ENCODE measurements at regions not wholly inside any gene's neighbourhood (a gene's known extent, or its start where the extent isn't known, plus 50 kb on each side); places are given as distances from the start of the nearest gene placed in this dataset.
"Not testable (repeated sequence)": the region's sequence is repeated elsewhere in the genome, so short reads cannot be mapped to it uniquely, and the experiment has no call there.

- Mint-ChIP-seq H3K4me3 (ENCODE audit: unreplicated experiment) (no peak overlapping the region), H3K27me3 (ENCODE audit: insufficient read depth, unreplicated experiment) (no peaks in the 10 kb centered on the region), H3K4me1 (ENCODE audit: low read depth, unreplicated experiment) (no peaks in the 10 kb centered on the region), H3K27ac (ENCODE audit: unreplicated experiment) (no peak overlapping the region), H3K36me3 (ENCODE audit: insufficient read depth, unreplicated experiment) (no peaks in the 10 kb centered on the region), H3K9me3 (ENCODE audit: unreplicated experiment) (no peaks in the 10 kb centered on the region)
- H3K9me3 ChIP-seq: no peaks in the 10 kb centered on the region
- TF ChIP-seq CTCF (IDR thresholded peaks at IDR 0.05; ENCODE audit: insufficient read depth in 1 of 2, low read depth in 1 of 2, low read length in 1 of 2, severe bottlenecking in 1 of 2, unreplicated experiment in 1 of 2): no peak
- no peak overlapping the region for H3K4me3 ChIP-seq (ENCODE audit: low read depth, low read length)
- H3K27me3 ChIP-seq (replicated peaks; ENCODE audit: control insufficient read depth, insufficient read depth, low read length): no peaks in the 10 kb centered on the region
- ChIA-PET CTCF (no interaction called here), POLR2A (no interaction called here)
- no peaks in the 10 kb centered on the region for H3K36me3 ChIP-seq (ENCODE audit: control insufficient read depth, insufficient read depth, low read length)
- intact Hi-C loops (cut with micrococcal nuclease; ENCODE audit: unreplicated experiment): no loop called here
- no peaks in the 10 kb centered on the region for H3K4me1 ChIP-seq
- BruUV-seq (replicated peaks): no TSS peak
- no peak for DNase-seq
These were observed 2304.0 kb downstream of the ARAP2 start for GRCh38 chr4:33940281-33940680.

DNA sequence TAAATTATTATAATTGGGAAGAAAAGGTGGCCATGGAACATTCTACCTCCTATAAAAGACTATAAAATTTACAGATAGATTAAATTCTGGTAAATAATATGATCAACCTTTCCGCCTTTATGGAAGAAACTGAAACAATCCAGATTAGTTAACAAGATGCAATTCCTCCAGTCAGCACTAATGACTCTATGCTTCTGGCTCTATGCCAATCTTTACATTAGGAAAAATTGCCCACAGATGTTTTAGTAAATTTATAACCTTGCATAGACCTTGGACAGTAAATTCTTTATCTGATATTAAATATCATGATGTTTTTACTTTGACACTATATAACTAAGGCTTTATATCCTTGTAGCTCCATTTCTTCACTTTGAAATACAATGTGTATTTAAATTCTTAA, 2302.5 kb downstream of the ARAP2 start:
- TF ChIP-seq CTCF (IDR thresholded peaks at IDR 0.05; ENCODE audit: insufficient read depth in 1 of 2, low read depth in 1 of 2, low read length in 1 of 2, severe bottlenecking in 1 of 2, unreplicated experiment in 1 of 2): no peak
- Mint-ChIP-seq H3K27me3 (ENCODE audit: insufficient read depth, unreplicated experiment) (no peaks in the 10 kb centered on the region), H3K9me3 (ENCODE audit: unreplicated experiment) (no peaks in the 10 kb centered on the region), H3K4me3 (ENCODE audit: unreplicated experiment) (no peak overlapping the region), H3K27ac (ENCODE audit: unreplicated experiment) (no peak overlapping the region), H3K4me1 (ENCODE audit: low read depth, unreplicated experiment) (no peaks in the 10 kb centered on the region), H3K36me3 (ENCODE audit: insufficient read depth, unreplicated experiment) (no peaks in the 10 kb centered on the region)
- H3K9me3 ChIP-seq: no peaks in the 10 kb centered on the region
- H3K4me3 ChIP-seq (ENCODE audit: low read depth, low read length): no peak overlapping the region
- DNase-seq: no peak
- no peaks in the 10 kb centered on the region for H3K27me3 ChIP-seq (replicated peaks; ENCODE audit: control insufficient read depth, insufficient read depth, low read length)
- ChIA-PET CTCF (no interaction called here), POLR2A (no interaction called here)
- intact Hi-C loops (cut with micrococcal nuclease; ENCODE audit: unreplicated experiment): no loop called here
- H3K36me3 ChIP-seq (ENCODE audit: control insufficient read depth, insufficient read depth, low read length): no peaks in the 10 kb centered on the region
- BruUV-seq (replicated peaks): no TSS peak
- H3K4me1 ChIP-seq: no peaks in the 10 kb centered on the region

DNA sequence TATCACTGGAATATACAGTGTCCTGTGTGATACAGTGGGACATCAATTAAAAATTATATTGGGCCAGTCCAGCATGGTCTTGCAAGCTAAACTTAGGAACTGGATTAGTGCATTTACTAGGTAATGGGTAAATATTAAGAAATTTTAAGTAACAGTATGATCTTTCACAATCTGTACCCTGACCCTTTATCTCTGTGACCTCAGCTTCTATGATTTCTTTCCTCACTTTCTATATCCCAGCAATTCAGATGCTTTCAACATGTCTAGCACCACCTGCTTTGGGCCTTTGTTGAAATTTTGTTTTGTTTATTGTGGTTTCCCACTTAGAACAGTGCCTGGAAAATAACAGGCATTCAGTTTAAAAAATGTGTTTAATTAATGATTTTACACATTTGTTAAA, 2295.4 kb downstream of the ARAP2 start:
- Mint-ChIP-seq H3K27me3 (ENCODE audit: insufficient read depth, unreplicated experiment) (no peaks in the 10 kb centered on the region), H3K36me3 (ENCODE audit: insufficient read depth, unreplicated experiment) (no peaks in the 10 kb centered on the region), H3K27ac (ENCODE audit: unreplicated experiment) (no peak overlapping the region), H3K4me1 (ENCODE audit: low read depth, unreplicated experiment) (no peaks in the 10 kb centered on the region), H3K4me3 (ENCODE audit: unreplicated experiment) (no peak overlapping the region), H3K9me3 (ENCODE audit: unreplicated experiment) (no peaks in the 10 kb centered on the region)
- Histone ChIP-seq H3K9me3 (no peaks in the 10 kb centered on the region), H3K27me3 (replicated peaks; ENCODE audit: control insufficient read depth, insufficient read depth, low read length) (no peaks in the 10 kb centered on the region), H3K4me1 (no peaks in the 10 kb centered on the region), H3K4me3 (ENCODE audit: low read depth, low read length) (no peak overlapping the region), H3K36me3 (ENCODE audit: control insufficient read depth, insufficient read depth, low read length) (no peaks in the 10 kb centered on the region)
- TF ChIP-seq CTCF (IDR thresholded peaks at IDR 0.05; ENCODE audit: insufficient read depth in 1 of 2, low read depth in 1 of 2, low read length in 1 of 2, severe bottlenecking in 1 of 2, unreplicated experiment in 1 of 2): no peak
- ChIA-PET CTCF (no interaction called here), POLR2A (no interaction called here)
- no TSS peak for BruUV-seq (replicated peaks)
- DNase-seq: no peak
- intact Hi-C loops (cut with micrococcal nuclease; ENCODE audit: unreplicated experiment): no loop called here

DNA sequence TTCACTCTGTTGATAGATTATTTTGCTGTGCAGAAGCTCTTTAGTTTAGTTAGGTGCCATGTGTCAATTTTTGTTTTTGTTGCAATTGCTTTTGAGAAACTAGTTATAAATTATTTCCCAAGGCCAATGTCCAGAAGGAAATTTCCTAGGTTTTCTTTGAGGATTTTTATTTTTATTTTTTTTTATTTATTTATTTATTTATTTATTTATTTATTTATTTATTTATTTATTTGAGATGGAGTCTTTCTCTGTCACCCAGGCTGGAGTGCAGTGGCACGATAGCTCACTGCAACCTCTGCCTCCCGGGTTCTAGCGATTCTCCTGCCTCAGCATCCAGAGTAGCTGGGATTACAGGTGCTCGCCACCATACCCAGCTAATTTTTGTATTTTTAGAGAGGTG, 2290.5 kb downstream of the ARAP2 start:
- intact Hi-C loops (cut with micrococcal nuclease; ENCODE audit: unreplicated experiment); CTCF ChIA-PET; POLR2A ChIA-PET; H3K4me1 Mint-ChIP-seq (ENCODE audit: low read depth, unreplicated experiment); H3K4me3 ChIP-seq (ENCODE audit: low read depth, low read length); H3K27ac Mint-ChIP-seq (ENCODE audit: unreplicated experiment); H3K9me3 ChIP-seq; H3K27me3 ChIP-seq (replicated peaks; ENCODE audit: control insufficient read depth, insufficient read depth, low read length); DNase-seq; BruUV-seq (replicated peaks); H3K4me1 ChIP-seq; H3K27me3 Mint-ChIP-seq (ENCODE audit: insufficient read depth, unreplicated experiment); H3K9me3 Mint-ChIP-seq (ENCODE audit: unreplicated experiment); H3K4me3 Mint-ChIP-seq (ENCODE audit: unreplicated experiment); H3K36me3 Mint-ChIP-seq (ENCODE audit: insufficient read depth, unreplicated experiment); H3K36me3 ChIP-seq (ENCODE audit: control insufficient read depth, insufficient read depth, low read length): not testable (repeated sequence)

Measured in Caco-2 (cell line).